Activated T-helper 1 cell treated with Interleukin-2 at 50 U/mL for 16 hours (primary cell): ENCODE measurements at regions not wholly inside any gene's neighbourhood (a gene's known extent, or its start where the extent isn't known, plus 50 kb on each side); places are given as distances from the start of the nearest gene placed in this dataset.

Source experiments
- DNase-seq: peaks from one replicate; pipeline ENCODE4 v3.0.0-alpha.2; 2020; ENCODE audit warnings: low read depth

DNA sequence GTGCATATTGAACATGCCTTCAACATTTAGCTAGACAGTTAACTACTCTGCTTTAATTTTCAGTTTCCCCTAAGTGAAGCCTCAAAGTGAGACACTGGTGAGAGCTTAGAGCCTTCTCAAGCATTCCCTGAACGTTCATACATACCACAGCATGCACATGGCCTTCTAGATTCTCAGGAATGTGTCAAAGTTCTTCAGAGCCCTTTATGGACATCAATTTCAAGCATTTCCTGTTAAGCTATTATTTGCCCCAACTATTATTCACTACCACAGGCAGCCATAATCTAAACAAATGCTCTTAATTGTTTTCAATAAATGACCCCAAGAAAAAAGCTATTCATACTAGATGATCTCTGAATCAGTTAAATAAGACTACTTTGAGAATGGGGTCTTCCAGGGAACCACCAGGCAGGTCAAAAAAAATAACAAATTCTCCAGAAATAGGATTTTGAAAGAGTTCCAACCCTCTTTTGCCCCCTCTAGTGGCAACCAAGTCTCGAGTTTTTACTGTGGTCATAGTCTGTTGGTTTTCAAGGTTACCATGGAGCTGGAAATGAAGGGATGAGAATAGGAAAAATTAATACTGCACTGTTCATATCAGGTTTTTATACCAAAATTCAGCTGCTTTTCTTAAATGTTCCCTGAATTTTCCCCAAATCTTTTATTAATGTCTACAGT lies 235.4 kb downstream of the RAB28 start:
- DNase-seq, result no peak

DNA sequence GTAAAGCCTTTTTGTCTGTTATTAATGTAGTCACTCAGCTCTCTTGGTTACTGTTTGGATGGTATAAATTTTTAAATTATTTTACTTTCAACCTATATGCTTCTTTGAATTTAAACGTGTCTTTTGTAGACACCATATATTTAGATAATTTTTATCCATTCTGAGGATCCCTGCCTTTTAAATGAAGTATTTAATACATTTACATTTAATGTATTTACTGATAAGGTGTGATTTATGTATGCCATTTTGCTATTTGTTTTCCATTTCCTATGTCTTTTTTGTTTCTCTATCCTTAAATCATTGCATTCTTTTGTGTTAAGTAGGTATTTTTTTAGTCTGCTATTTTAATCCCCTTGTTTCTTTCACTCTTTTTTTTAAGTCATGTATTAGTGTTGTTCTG lies 238.0 kb downstream of the RAB28 start:
- DNase-seq, result no peak

DNA sequence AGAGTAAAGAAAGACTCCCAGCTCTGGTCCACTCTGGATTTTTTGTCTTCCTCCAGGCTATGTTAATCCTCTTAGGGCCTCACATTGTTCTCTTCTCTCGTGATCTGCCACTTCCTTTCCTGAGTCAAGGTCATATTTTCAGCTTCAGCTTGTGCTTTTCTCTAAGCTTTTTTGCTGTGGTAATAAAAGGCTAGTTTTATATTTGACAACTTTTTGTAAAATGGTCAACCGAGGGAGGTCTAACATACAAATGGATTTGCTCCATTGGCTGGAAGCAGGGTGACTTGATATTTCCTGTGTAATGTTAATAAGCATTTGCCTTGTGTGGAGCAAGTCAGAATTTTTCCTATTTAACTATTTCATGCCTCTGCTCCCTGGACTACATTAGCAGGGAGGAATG lies 239.7 kb downstream of the RAB28 start:
- no peak for DNase-seq

DNA sequence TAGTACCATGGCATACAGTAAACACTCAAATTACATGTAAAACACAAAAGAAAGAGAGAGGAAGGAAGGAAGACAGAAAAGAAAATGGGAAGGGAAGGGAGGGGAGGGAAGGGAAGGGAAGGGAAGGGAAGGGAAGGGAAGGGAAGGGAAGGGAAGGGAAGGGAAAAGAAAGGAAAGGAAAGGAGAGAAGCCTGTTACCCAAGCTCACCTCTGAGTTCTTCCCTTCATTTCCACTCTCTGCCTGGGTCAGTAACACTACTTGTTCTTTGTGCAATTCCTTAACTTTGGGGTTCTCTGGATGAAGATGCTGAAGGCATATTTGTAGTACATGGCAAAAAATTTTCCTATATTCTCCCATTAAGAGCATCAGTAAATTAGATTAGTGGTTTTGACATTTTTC lies 241.0 kb downstream of the RAB28 start:
- no peak for DNase-seq

DNA sequence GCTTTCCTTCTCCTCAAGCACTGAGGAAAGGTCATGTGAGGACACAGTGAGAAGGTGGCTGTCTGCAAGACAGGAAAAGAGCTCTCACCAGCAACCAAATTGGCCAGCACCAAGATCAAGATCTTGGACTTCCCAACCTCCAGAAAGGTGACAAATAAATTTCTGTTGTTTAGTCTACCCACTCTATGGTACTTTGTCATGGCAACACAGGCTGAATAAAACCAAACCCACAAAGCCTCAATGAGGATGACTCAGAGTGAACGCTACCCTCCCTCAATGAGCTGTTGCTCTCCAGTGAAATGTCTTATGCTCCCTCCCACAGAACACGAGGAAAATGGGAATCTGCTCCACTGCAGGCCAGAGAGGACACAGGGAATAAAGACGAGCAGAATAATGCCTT lies 244.1 kb downstream of the RAB28 start:
- no peak for DNase-seq

DNA sequence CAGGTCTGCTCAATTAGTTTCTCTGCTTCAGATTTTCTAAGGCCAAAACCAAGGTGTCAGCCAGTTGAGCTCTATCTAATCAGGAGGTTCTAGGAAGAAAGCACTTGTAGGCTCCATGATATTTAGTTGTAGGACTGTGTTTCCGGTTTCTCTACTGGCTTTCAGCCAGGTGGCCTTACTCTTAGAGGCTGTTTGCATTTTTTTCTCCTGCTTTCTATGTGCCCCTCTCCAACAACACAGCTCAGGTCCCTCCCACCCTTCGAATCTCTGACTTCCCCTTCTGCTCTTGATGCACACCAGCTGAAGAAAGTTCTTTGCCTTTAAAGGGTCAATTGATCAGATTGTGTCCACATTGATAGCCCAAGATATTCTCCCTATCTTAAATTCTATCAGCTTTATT lies 245.2 kb downstream of the RAB28 start:
- no peak for DNase-seq

DNA sequence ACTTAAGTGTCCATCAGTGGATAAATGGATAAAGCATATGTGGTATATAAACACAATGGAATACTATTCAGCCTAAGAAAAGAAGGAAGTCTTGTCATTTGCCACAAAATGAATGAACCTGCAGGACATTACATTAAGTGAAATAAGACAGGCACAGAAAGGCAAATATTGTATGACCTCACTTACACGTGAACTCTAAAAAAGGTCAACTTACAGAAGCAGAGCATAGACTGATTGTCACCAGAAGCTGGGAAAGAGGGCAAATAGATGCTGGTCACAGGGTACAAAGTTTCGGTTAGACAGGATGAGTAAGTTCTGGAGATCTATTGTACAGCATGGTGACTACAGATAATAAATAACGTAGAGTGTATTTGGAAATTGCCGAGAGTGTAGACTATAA lies 247.7 kb downstream of the RAB28 start:
- DNase-seq, result no peak

DNA sequence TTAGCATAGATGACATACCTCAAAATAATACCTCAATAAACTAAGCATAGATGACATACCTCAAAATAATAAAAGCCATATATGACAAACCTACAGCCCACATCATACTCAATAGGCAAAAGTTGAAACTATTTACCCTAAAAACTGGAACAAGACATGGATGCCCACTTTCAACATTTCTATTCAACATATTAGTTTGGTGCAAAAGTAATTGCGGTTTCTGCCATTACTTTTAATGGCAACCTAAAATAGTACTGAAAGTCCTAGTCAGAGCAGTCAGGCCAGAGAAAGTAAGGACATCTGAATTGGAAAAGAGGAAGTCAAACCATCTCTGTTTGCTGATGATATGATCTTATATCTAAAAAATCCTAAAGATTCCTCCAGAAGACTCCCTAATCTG lies 250.4 kb downstream of the RAB28 start:
- no peak for DNase-seq

DNA sequence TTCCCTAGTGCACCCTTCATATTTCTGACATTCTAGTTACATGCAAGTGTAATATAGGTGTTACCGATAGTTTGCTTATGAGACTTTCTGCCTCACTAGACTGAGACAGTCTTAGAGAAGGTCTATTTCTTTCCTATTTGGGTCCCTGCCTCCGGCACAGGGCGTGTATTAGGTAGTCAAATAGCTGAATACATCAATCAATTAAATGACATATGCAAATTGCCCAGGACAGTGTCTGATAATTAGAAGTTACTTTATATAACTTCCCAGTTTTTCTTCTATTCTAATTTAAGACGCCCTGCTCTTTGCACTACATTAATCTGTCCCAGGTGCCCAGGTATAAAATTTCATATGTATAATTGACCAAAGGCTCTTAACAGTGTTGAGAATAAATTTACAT lies 264.2 kb downstream of the RAB28 start:
- no peak for DNase-seq

DNA sequence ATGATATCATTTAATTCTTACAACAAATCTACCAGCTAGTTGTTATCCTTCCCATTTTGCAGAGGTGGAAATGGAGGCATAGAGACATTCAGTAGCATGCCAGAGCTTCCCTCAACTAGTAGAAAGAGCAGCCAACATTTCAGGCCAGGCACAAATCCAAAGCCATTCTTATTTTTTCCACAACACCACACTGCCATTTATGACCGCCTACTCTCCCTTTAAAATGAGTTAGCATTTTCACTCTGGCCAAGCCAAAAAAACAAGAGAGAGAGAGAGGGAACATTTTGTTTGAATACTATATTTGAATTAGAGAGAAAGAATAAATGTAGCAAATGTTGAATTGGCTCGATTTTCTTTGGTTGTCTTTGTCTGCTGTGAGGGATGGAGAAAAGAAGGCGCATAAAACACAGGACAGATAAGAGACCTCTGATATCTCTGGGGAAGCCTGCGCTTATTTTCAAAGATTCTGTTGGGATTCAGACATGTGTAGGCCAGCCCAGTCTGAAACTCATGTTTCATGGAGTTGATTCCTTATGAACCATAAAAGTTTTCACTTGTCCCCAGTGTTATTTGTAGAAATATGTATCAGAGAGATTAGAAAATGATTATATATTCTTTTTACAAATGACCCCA lies 265.7 kb downstream of the RAB28 start:
- no peak for DNase-seq

DNA sequence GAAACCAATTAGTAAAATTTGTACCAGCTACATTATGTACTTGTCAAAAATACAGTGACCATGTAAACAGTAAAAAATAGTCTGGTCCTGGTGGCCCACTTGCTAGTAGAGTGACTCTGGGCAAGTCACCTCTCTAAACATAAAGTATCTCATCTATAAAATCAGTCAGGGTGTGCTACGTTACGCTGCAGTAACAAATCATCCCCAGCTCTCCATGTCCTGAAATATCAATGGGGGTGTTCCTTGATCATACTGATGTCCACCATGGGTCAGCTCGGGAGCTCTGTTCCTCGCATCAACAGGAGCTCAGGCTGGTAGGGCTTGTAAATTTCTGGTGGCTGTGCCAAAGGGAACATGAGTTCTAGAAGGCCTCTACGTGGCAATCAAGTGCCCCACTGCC lies 268.6 kb downstream of the RAB28 start:
- DNase-seq, result no peak

DNA sequence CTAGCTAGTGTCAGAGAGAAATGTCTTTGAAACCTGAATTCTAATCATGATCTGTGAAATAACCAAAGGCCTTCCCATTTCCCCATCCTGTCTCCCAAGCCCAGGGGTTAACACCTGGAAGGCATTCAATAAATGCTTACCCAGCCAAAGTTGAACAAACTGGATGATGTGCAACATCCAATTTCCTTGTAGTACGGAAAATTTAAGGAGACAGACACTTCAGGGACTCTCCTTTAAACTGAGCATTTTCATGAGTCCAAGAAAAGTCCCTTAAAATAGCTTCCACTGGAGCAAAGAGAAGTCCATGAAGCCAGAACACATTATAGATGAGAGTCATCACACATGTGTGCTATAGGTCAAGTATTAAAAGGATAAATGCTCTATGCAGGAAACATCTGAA lies 271.2 kb downstream of the RAB28 start:
- DNase-seq, result no peak

DNA sequence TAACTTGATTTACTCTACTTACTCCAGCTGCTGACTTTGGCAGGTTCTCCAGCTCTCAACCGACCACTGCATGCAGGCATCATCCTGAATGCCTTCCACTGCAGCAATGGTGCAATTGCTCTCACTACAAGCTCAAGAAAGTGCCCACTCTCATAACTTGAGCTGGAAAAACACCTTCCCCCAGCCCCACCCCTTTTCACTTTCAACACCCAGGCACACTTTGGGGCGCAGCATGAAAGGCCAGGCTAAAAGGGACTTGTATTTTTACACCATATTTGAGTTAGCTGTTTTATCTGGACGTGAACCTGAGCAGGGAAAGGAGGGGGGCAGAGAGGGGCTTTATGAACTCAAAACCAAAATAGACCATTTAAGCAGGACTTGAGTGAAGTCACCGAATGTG lies 274.5 kb downstream of the RAB28 start:
- DNase-seq, result no peak

DNA sequence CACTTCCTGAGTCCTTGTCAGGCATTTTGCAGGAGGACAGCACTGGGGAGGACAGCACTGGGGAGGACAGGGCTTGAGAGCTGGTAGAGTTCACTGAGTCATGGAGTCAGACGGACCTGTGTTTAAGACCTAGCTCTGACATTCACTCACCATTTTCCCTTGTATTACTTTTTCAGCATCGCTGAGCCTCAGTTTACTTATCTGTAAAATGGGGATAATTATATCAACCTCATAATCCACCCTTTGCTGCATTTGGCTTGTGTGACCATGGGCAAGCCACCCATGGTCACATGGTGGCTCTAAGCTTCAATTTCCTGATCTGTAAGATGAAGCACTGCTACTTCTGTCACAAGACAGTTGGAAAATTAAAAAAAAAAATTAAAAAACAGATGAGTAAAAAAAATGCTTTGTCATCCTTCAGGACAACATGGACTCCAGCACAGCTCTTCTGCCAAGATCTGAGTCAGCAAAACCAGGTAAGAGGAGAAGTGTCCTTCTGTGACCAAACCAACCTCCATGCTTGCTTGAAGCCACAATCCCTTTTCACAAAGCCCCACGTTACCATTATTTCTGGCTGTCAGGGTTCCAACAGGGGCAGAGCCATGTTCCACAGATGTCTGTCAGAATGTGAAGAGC lies 275.5 kb downstream of the RAB28 start:
- DNase-seq, result no peak

DNA sequence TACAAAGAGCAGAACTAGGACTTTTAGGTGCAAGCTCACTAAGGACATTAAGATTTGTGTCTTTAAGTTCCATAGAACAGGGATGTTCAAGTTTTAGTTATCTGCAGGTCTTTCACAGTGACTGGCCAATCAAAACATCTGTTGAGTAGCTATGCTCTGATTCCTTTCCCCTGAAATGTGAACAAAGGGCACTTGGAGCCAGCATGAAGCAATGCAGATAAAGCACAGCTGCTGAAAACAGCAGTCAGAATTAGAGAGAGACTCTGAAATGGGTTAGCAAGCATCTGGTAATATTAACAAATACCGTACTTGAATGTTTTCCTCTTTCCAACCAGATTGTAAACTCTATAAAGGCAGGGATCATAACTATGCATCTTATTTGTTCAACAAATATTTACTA lies 276.9 kb downstream of the RAB28 start:
- no peak for DNase-seq

DNA sequence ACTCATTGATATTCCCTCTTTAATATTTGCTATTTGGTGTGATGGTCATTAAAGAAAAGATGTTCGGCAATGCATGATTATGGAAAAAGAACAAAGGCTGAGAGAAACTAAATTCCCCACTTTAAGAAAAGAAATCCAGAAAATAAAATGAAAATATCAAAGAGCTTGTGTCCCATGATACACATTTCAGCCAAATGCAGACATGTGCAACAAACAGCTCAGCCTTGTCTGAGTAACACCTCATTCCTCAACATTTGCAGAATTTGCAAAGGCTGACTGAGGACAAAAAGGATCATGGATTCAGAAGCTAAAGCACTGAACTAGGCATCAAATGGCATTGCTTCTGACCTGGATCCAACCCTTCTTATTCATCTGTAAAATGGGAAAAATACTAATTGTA lies 281.0 kb downstream of the RAB28 start:
- DNase-seq, result no peak

DNA sequence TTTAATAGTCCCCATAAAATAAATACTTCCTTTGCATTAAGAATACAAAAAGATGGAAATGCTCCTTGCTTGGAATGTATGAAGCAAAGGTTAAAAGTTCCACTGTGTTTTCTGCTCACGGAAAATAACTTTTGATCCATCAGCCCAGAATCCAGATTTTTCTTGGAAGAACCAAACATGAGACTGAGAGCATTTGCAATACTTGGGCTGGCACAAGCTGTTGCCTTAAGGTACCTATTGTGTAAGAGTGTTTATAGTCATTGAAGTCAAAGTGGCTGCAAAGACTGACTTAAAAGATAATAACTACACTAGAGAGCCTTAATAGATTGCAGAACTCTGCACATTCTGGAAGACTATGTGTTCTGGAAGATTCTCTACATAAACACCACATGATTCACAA lies 281.4 kb downstream of the RAB28 start:
- no peak for DNase-seq

DNA sequence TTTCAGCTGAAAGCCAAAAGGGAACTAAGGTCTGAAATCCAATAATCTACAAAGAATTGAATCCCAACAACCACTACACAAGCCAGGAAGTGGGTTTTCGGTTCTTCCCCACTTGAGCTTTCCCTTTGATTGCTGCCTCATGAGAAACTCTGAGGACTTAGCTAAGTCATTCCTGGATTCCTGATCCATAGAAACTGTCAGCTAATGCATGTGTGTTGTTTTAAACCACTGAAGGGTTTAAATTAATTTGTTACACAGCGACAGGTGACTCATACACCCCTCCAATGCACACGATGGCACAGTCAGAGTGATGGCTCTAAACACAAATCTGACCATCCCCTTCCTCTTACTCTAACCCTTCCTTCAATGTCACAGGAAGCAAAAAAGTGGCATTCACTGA lies 282.9 kb downstream of the RAB28 start:
- DNase-seq, result no peak

DNA sequence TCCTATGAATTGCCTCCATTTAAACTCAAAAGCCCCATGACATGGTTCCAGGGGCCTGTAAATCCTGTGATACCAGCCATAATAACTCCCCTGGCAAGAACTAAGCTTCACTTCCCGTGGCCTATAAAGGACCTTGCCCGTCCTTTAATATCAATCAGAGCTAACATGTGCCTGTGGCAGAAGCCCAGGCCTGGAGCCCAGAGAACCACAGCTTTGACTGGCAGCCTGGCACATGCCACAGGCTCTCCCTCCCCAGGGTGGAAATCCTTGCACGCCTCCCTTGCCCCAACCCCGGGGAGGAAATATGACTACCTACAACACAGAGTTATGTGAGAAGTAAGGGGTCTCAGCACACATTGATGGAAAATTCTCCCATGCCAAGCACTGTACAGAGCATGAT lies 287.4 kb downstream of the RAB28 start:
- DNase-seq, result no peak

DNA sequence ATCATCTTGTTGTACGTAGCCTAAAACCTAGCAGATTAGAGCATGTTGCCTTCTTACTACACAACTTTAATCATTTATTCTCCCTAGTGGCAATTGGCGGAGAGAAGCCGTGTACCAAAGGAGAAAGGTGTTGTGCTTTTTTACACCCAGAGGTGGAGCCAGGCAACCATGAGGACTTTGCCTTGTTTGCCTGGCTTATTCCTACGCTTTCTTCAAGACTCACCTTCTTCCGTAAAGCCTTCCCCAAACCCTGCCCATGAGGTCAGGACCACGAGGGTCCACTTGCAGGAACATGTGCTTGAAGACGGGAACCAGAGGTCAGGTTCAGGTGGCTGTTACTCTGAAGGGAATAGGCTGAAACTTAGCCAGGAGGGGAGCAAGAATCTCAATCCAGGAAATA lies 290.5 kb downstream of the RAB28 start:
- no peak for DNase-seq

DNA sequence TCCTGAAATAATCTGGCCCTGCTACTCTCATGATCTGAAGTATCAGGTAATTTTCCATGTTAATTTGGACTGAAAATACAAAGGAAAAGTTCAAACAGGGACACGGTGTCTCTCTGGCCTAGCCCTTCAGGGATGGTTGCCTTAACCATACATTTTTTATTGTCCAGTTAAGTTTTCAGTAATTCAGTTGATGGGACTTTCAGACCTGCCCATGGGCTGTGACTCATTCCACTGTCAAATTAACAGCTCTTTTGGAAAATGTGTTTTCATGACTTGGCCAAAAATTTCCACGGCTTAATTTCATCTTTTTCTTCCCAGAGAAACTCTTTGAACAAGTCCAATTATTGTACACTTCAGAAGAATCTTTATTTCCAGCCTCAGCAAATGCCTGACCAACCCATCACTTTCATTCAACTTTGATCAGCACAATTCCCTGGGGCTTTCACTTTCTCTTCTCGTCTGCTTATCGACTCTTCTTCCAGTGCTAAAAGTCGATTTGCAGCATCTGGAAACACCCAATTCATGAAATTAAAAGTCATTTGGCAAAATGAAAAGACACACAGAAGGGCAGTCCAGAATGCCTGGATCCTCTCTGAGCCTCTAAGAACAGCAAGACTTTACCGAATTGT lies 293.9 kb downstream of the RAB28 start:
- no peak for DNase-seq

DNA sequence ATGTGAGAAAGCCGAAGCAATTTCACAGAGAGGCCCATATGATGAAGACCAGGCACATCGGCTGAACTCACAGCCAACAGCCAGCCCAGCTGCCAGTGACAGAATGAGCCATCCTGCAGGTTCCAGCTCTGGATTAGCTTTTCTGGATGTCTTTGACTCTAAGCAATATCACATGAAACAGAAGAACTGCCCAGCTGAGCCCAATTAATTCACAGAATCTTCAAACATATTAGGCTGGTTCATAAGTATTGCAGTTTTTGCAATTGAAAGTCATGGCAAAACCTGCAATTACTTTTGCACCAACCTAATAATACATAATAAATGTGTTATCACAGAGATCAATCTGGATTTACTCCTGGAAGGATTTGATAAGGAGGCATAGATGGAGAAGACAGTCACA lies 299.9 kb downstream of the RAB28 start:
- no peak for DNase-seq

DNA sequence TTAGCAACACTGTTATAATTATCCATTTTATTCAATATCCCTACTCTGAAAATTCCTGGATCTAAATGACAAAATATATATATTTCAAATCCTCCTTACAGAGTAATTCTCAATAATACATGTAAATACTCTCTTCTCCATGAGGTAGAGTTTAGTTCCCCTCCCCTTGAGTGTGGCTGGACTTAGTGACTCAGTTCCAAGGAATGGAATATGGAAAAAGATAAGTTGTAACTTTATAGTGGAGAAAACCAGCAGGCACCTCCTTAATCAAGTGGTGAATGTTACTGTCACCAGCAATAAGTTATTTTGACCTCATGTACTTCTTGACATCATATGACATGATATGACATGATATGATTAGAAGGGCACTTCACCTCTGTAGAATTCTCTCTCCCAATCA lies 302.0 kb downstream of the RAB28 start:
- no peak for DNase-seq
